Trophoblast cell (in vitro differentiated cells and primary cell): ENCODE measurements at regions not wholly inside any gene's neighbourhood (a gene's known extent, or its start where the extent isn't known, plus 50 kb on each side); places are given as distances from the start of the nearest gene placed in this dataset.
A peak's percentile ranks its signal among the peaks of the same experiment; 100 is the strongest.

Source experiments
- DNase-seq, 2 donors: peaks; one replicate each; pipeline ENCODE4 v3.0.0-alpha.2; 2016
- H2AFZ ChIP-seq: 2 replicates; pipeline ENCODE4 v1.6.1; 2013; ENCODE audit warnings: low read length, moderate library complexity, mild to moderate bottlenecking; ENCODE audit not compliant: insufficient read depth, poor library complexity
- H2AK5ac ChIP-seq: 2 replicates; pipeline ENCODE4 v1.6.1; 2013; ENCODE audit warnings: mild to moderate bottlenecking, low read length
- H2BK120ac ChIP-seq: 2 replicates; pipeline ENCODE4 v1.6.1; 2013; ENCODE audit warnings: low read length, mild to moderate bottlenecking, moderate library complexity; ENCODE audit not compliant: insufficient read depth, poor library complexity
- H2BK12ac ChIP-seq: 2 replicates; pipeline ENCODE4 v1.6.1; 2013; ENCODE audit warnings: mild to moderate bottlenecking, low read length, moderate library complexity
- H2BK5ac ChIP-seq: 2 replicates; pipeline ENCODE4 v1.6.1; 2013; ENCODE audit warnings: low read length, low read depth, moderate library complexity, mild to moderate bottlenecking; ENCODE audit not compliant: poor library complexity
- H3K14ac ChIP-seq: 2 replicates; pipeline ENCODE4 v1.6.1; 2013; ENCODE audit warnings: mild to moderate bottlenecking, low read length
- H3K18ac ChIP-seq: 2 replicates; pipeline ENCODE4 v1.6.1; 2013; ENCODE audit warnings: mild to moderate bottlenecking, low read length
- H3K23ac ChIP-seq: 2 replicates; pipeline ENCODE4 v1.6.1; 2013; ENCODE audit warnings: low read length
- H3K27ac ChIP-seq: 2 replicates; pipeline ENCODE4 v1.5.1; 2013; ENCODE audit warnings: low read depth, mild to moderate bottlenecking, inconsistent platforms, low read length, moderate library complexity
- H3K27me3 ChIP-seq: 2 replicates; pipeline ENCODE4 v1.6.1; 2013; ENCODE audit warnings: inconsistent platforms, mild to moderate bottlenecking, low read length, moderate library complexity; ENCODE audit not compliant: insufficient read depth
- H3K36me3 ChIP-seq, 2 experiments: 1 replicate in 1 of 2; 2 replicates in 1 of 2; pipeline ENCODE4 v1.6.1; 2013; ENCODE audit warnings: low read length in 2 of 2, mild to moderate bottlenecking in 2 of 2, moderate library complexity in 1 of 2; ENCODE audit not compliant: insufficient read depth in 2 of 2, control insufficient read depth in 1 of 2
- H3K4ac ChIP-seq: 2 replicates; pipeline ENCODE4 v1.6.1; 2013; ENCODE audit warnings: low read depth, mild to moderate bottlenecking, low read length, moderate library complexity
- H3K4me1 ChIP-seq, 2 experiments: 1 replicate in 1 of 2; 2 replicates in 1 of 2; pipeline ENCODE4 v1.6.1; 2013; ENCODE audit warnings: low read length in 2 of 2, mild to moderate bottlenecking in 2 of 2, moderate library complexity in 1 of 2; ENCODE audit not compliant: insufficient read depth in 2 of 2, control insufficient read depth in 1 of 2
- H3K4me2 ChIP-seq: 2 replicates; pipeline ENCODE4 v1.6.1; 2013; ENCODE audit warnings: inconsistent platforms, mild to moderate bottlenecking, low read length, moderate library complexity
- H3K4me3 ChIP-seq: 2 replicates; pipeline ENCODE4 v1.5.1; 2013; ENCODE audit warnings: mild to moderate bottlenecking, low read depth, low read length, inconsistent platforms
- H3K79me1 ChIP-seq: one replicate; pipeline ENCODE4 v1.6.1; 2013; ENCODE audit warnings: low read length
- H3K79me2 ChIP-seq: 2 replicates; pipeline ENCODE4 v1.6.1; 2013; ENCODE audit warnings: low read length, mild to moderate bottlenecking; ENCODE audit not compliant: control insufficient read depth, insufficient read depth, poor library complexity
- H3K9ac ChIP-seq: 2 replicates; pipeline ENCODE4 v1.6.1; 2013; ENCODE audit warnings: mild to moderate bottlenecking, low read length
- H3K9me3 ChIP-seq: 2 replicates; pipeline ENCODE4 v1.6.1; 2013; ENCODE audit warnings: low read depth, mild to moderate bottlenecking, control low read depth, inconsistent platforms, low read length; ENCODE audit not compliant: insufficient read depth
- H4K12ac ChIP-seq: 2 replicates; pipeline ENCODE4 v1.6.1; 2013; ENCODE audit warnings: low read depth, mild to moderate bottlenecking, low read length, moderate library complexity
- H4K8ac ChIP-seq: 2 replicates; pipeline ENCODE4 v1.6.1; 2013; ENCODE audit warnings: low read depth, mild to moderate bottlenecking, low read length, moderate library complexity
- H4K91ac ChIP-seq: one replicate; pipeline ENCODE4 v1.6.1; 2013; ENCODE audit warnings: low read depth, mild to moderate bottlenecking, low read length, moderate library complexity
- WGBS: extraction: QIAGEN DNeasy Blood & Tissue Kit; methylation state at CpG from one replicate; pipeline ENCODE4 v1.1.7; 2013; ENCODE audit warnings: missing lambda C conversion rate; ENCODE audit not compliant: insufficient read length, insufficient coverage; ENCODE audit errors: extremely low coverage; 5-methylcytosine and 5-hydroxymethylcytosine counted together

DNA sequence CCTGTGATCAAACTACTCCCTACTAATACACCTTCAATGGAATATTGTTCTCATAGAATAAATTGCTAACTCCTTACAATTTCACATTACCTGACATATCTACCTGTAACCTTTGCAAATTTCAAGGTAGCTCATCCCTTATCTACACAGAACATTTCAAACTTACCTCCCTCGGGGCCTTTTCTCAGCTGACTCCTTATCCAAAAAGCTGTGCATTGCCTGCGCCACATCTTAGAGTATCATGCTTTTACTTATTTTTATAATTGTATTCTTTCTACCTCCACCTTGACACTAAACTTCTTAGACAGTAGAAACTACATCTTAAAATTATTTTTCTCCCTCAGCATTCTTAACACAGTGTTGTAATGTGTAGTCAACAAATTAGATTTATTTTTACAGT lies 198.5 kb downstream of the FBXO8 start:
- no peaks in the 10 kb centered on the region for H3K9me3 ChIP-seq
- H3K9ac ChIP-seq = no peak overlapping the region
- no peaks in the 10 kb centered on the region for H3K4me1 ChIP-seq
- DNase-seq = peak; percentile 62 to 82
- H3K14ac ChIP-seq = no peak overlapping the region
- H3K27ac ChIP-seq = no peak overlapping the region
- H3K4ac ChIP-seq = no peak overlapping the region
- no peaks in the 10 kb centered on the region for H3K27me3 ChIP-seq
- no peak overlapping the region for H2BK120ac ChIP-seq
- H3K4me2 ChIP-seq = no peak overlapping the region
- no peak overlapping the region for H3K23ac ChIP-seq
- WGBS = no CpG with 5 or more reads among the region's 2 CpGs
- H4K91ac ChIP-seq = no peak overlapping the region
- no peak overlapping the region for H4K12ac ChIP-seq
- no peak overlapping the region for H4K8ac ChIP-seq
- no peaks in the 10 kb centered on the region for H3K36me3 ChIP-seq
- H3K18ac ChIP-seq = no peak overlapping the region
- no peak overlapping the region for H3K4me3 ChIP-seq
- no peak overlapping the region for H2AK5ac ChIP-seq
- H2BK12ac ChIP-seq = no peak overlapping the region
- no peak overlapping the region for H2BK5ac ChIP-seq
- no peak overlapping the region for H2AFZ ChIP-seq
- H3K79me2 ChIP-seq = no peaks in the 10 kb centered on the region
- H3K79me1 ChIP-seq = no peaks in the 10 kb centered on the region

DNA sequence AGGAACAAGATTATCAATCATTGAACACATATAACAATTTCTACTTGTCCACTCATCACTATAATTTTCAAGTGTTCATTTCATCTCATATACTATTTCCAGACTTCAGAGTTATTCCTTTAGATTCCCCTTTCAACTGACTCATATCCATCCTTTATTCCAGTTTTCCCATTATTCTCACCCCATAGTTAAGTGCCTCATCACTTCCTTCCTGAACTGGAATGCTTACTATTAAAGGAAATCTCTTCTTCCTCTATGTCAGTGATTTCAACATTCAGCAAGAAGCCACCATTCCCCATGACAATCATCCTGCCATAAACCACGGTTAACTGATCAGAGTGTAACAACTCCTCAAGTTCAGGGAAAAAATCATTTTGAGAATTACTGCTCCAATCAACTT lies 198.9 kb downstream of the FBXO8 start:
- Histone ChIP-seq H3K14ac (no peak overlapping the region), H2AFZ (no peak overlapping the region), H2BK12ac (no peak overlapping the region), H3K23ac (no peak overlapping the region), H3K79me1 (no peaks in the 10 kb centered on the region), H3K79me2 (no peaks in the 10 kb centered on the region), H3K4me1 (no peaks in the 10 kb centered on the region), H4K91ac (no peak overlapping the region), H2AK5ac (no peak overlapping the region), H3K4me3 (no peak overlapping the region), H4K8ac (no peak overlapping the region), H3K27ac (no peak overlapping the region), H3K9ac (no peak overlapping the region), H3K4me2 (no peak overlapping the region), H2BK5ac (no peak overlapping the region), H3K9me3 (no peaks in the 10 kb centered on the region), H4K12ac (no peak overlapping the region), H2BK120ac (no peak overlapping the region), H3K36me3 (no peaks in the 10 kb centered on the region), H3K27me3 (no peaks in the 10 kb centered on the region), H3K4ac (no peak overlapping the region), H3K18ac (no peak overlapping the region)
- no peak for DNase-seq
- WGBS = no CpG with 5 or more reads among the region's 1 CpG

DNA sequence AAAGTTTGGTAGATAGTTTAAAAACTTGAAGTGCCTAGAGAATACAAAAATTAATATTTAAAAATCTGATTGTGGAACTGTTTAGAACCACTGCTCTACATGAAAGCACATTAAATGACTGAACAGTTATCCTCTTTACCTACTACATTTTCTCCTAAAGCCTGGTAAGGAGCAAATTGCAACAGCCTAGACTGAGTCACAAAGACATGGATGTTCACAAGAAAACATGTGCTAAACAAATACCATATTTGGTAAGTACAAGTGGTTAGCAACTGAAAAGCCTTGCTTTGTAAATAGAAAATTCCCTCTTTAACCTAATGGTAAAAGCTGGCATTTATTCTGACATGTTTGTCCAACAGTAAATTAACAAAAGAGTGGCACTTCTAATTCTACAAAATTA lies 203.1 kb downstream of the FBXO8 start:
- H3K79me1 ChIP-seq = no peaks in the 10 kb centered on the region
- H3K27me3 ChIP-seq = no peaks in the 10 kb centered on the region
- H3K9me3 ChIP-seq = no peaks in the 10 kb centered on the region
- no peak overlapping the region for H3K4me3 ChIP-seq
- no peaks in the 10 kb centered on the region for H3K36me3 ChIP-seq
- no peak overlapping the region for H3K9ac ChIP-seq
- no peak overlapping the region for H4K12ac ChIP-seq
- H3K4me1 ChIP-seq = no peaks in the 10 kb centered on the region
- no peak overlapping the region for H3K27ac ChIP-seq
- H2BK120ac ChIP-seq = no peak overlapping the region
- no peak overlapping the region for H4K8ac ChIP-seq
- no peak overlapping the region for H2BK12ac ChIP-seq
- H3K18ac ChIP-seq = no peak overlapping the region
- no peak overlapping the region for H2AFZ ChIP-seq
- H3K4me2 ChIP-seq = no peak overlapping the region
- H3K14ac ChIP-seq = no peak overlapping the region
- H3K4ac ChIP-seq = no peak overlapping the region
- DNase-seq = peak; percentile 17 to 59
- no peak overlapping the region for H4K91ac ChIP-seq
- no peak overlapping the region for H2BK5ac ChIP-seq
- no peaks in the 10 kb centered on the region for H3K79me2 ChIP-seq
- no peak overlapping the region for H2AK5ac ChIP-seq
- H3K23ac ChIP-seq = no peak overlapping the region

DNA sequence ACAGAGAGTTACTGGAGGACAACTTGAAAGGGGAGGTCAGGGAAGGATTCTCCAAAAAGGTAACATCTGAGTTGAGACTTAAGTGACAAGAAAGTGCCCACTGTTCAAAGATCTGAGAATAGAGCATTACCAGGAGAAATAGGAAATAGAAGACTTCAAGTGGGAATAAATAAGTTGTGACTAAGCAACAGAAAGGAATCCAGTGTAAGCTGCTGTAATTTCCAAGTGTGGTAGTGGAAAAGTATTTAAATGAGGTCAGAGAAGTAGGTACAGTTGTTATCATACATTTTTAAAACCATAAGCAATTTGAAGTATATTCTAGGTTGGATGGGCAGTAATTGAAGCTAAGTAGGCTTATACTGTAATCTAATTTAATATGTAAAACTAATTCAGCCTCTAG lies 211.9 kb downstream of the FBXO8 start:
- Histone ChIP-seq H3K36me3 (no peaks in the 10 kb centered on the region), H2AFZ (no peak overlapping the region), H3K4me2 (no peak overlapping the region), H3K79me2 (no peaks in the 10 kb centered on the region), H3K79me1 (no peaks in the 10 kb centered on the region), H3K9ac (no peak overlapping the region), H2BK12ac (no peak overlapping the region), H3K18ac (no peak overlapping the region), H4K12ac (no peak overlapping the region), H4K91ac (no peak overlapping the region), H3K27ac (no peak overlapping the region), H3K23ac (no peak overlapping the region), H4K8ac (no peak overlapping the region), H2AK5ac (no peak overlapping the region), H2BK5ac (no peak overlapping the region), H3K4ac (no peak overlapping the region), H3K4me3 (no peak overlapping the region), H3K27me3 (no peaks in the 10 kb centered on the region), H2BK120ac (no peak overlapping the region), H3K14ac (no peak overlapping the region), H3K9me3 (no peaks in the 10 kb centered on the region), H3K4me1 (no peaks in the 10 kb centered on the region)
- DNase-seq = peak in 1 of 2 donors; percentile 26
